Colonic mucosa (tissue), 4 donors: ENCODE measurements at regions not wholly inside any gene's neighbourhood (a gene's known extent, or its start where the extent isn't known, plus 50 kb on each side); places are given as distances from the start of the nearest gene placed in this dataset.
A peak's percentile ranks its signal among the peaks of the same experiment; 100 is the strongest.

Experiments
- DNase-seq: peaks from one replicate; pipeline ENCODE4 v3.0.0-alpha.2; 2020
- H3K27ac ChIP-seq: fragments of 200-600 bp; one replicate; pipeline ENCODE4 v1.8.0; 2021
- H3K27me3 ChIP-seq: fragments of 200-600 bp; one replicate; pipeline ENCODE4 v1.8.0; 2021
- H3K36me3 ChIP-seq: fragments of 200-600 bp; one replicate; pipeline ENCODE4 v1.8.0; 2021
- H3K4me1 ChIP-seq: fragments of 200-600 bp; one replicate; pipeline ENCODE4 v1.8.0; 2021; ENCODE audit warnings: mild to moderate bottlenecking
- H3K4me3 ChIP-seq: fragments of 200-600 bp; one replicate; pipeline ENCODE4 v1.8.0; 2021
- H3K9ac ChIP-seq, 2 donors: one replicate each; pipeline ENCODE4 v1.7.0; 2013; ENCODE audit warnings: control low read depth in 2 of 2, low read depth in 2 of 2, low read length in 2 of 2
- H3K9me3 ChIP-seq: fragments of 200-600 bp; one replicate; pipeline ENCODE4 v1.8.0; 2021
- intact Hi-C: fragments of 100-400 bp; cut with DNase I; formaldehyde crosslinking; loops from one replicate; pipeline ENCODE4 v1.14.1; 2022
- TF ChIP-seq, protein P1 (sequence below): fragments of 200-600 bp; IDR thresholded peaks from one replicate; pipeline ENCODE4 v1.8.0; 2022; ENCODE audit warnings: antibody characterized with exemption, mild to moderate bottlenecking
- donor health status: healthy.
- donor health status: DM: no; HTN: no; CAD: no.
- donor health status: DM: no; HTN: no; CAD: no.

DNA sequence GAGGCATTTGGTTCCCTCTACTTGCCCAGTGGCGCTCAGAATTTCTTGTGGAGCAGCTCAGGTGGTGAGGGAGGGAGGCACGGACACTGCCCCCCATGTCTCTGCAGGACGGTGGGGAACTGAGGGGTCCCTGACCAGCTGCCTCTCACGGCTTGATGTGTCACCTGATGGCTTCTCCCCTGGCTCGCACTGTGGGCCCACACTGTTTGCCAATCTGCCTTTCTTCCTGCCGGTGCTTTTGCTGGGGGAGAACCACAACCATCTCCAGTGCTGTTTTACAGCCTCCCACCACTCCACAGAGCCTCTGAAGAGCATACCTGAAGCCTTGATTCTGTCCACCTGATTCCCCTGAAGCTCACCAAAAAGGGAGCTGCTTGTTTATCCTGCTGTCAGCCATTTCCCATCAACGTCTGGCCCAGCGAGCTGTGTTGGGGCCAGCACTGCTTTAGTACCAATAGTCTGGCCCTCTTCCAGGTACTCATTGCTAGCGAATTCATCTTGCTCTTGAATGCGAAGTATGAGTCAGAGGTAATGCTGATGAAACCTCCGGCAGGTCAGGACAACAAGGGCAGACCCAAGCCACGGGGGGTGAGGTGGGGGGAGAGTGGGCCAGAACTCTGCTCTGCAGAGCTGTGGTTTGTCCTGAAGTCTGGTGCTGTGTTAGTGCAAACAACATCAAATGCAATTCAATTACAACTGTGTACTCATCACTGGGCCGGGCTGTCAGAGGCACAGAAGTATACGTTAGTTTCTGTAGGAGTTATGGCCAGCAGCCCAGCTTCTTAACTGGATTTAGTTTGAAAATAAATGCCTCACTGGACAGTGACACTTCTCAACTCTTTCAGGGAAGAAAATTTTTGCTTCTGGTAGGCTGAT is 208.3 kb upstream of the JADE1 start:
- Histone ChIP-seq H3K4me3 (no peak overlapping the region), H3K4me1 (no peaks in the 10 kb centered on the region), H3K9ac (no peak overlapping the region), H3K36me3 (no peaks in the 10 kb centered on the region), H3K27ac (no peak overlapping the region), H3K27me3 (no peaks in the 10 kb centered on the region), H3K9me3 (no peaks in the 10 kb centered on the region)
- TF ChIP-seq, protein P1, sequence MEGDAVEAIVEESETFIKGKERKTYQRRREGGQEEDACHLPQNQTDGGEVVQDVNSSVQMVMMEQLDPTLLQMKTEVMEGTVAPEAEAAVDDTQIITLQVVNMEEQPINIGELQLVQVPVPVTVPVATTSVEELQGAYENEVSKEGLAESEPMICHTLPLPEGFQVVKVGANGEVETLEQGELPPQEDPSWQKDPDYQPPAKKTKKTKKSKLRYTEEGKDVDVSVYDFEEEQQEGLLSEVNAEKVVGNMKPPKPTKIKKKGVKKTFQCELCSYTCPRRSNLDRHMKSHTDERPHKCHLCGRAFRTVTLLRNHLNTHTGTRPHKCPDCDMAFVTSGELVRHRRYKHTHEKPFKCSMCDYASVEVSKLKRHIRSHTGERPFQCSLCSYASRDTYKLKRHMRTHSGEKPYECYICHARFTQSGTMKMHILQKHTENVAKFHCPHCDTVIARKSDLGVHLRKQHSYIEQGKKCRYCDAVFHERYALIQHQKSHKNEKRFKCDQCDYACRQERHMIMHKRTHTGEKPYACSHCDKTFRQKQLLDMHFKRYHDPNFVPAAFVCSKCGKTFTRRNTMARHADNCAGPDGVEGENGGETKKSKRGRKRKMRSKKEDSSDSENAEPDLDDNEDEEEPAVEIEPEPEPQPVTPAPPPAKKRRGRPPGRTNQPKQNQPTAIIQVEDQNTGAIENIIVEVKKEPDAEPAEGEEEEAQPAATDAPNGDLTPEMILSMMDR, result no peak
- intact Hi-C loops, result no loop called here
- peak; percentile 58 for DNase-seq

DNA sequence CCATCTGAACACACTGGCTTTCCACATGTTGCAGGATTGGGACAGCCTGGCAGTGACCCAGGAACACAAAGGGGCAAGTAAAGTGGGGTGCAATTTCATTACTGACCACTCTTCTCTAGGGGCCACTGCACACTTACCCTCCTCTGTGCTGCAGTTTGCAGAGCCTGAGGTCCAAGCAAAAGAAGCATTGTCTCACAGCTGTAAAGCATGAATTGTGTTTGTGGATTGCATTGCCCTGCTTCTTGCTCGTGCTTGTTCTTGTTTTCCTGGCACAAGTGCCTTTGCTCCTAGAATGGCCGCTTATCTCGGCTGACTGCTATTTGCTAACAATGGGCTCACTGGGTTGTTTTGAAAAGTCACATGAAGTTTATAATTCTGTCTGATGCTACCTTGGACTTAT is 209.1 kb upstream of the JADE1 start:
- no peak overlapping the region for H3K9ac ChIP-seq
- no peak for DNase-seq
- H3K4me1 ChIP-seq, result no peaks in the 10 kb centered on the region
- intact Hi-C loops, result no loop called here
- H3K27me3 ChIP-seq, result no peaks in the 10 kb centered on the region
- H3K9me3 ChIP-seq, result no peaks in the 10 kb centered on the region
- no peak overlapping the region for H3K4me3 ChIP-seq
- TF ChIP-seq, protein P1, result no peak
- H3K36me3 ChIP-seq, result no peaks in the 10 kb centered on the region
- no peak overlapping the region for H3K27ac ChIP-seq

DNA sequence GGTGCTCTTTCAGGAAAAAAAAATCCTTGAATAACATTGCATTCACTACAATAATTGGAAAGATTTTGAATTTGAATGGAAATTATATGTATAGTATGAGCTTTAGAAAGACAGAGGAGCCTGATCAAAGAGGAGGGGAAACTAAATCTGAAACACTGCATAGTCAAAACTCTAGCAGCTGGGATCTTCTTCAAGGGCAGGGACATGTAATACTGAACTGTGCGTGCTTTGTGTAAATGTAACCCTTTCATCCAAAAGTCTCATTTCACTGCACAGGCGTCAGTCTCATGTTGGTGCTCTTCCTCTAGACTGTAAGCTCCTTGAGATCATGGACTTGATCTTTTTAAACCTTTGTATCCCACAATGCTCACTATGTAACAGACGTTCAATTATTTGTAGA is 212.0 kb upstream of the JADE1 start:
- Histone ChIP-seq H3K4me3 (no peak overlapping the region), H3K9me3 (no peaks in the 10 kb centered on the region), H3K27me3 (no peaks in the 10 kb centered on the region), H3K9ac (no peak overlapping the region), H3K4me1 (no peaks in the 10 kb centered on the region), H3K36me3 (no peaks in the 10 kb centered on the region), H3K27ac (no peak overlapping the region)
- intact Hi-C loops, result no loop called here
- no peak for DNase-seq
- TF ChIP-seq, protein P1, result no peak

DNA sequence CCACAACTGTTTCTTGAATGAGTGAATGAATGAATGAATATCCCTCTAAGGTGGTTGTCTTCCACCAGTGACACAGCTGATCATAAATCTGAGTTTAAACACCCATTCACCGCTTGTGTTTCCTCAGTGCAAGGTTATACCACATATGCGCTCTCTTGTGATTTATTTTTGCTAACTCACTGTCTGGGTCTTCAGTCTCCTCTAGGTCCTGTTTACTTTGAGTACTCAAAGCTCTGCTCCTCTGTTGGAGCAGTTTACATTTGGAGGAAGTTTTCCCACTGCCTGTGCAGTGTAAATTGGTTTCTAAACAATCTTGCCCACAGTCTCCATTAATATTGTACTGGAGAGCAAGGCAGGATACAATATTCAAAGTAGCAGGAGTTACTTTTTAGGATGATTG is 212.6 kb upstream of the JADE1 start:
- no peak overlapping the region for H3K9ac ChIP-seq
- H3K4me3 ChIP-seq, result no peak overlapping the region
- no peaks in the 10 kb centered on the region for H3K9me3 ChIP-seq
- H3K27me3 ChIP-seq, result no peaks in the 10 kb centered on the region
- H3K4me1 ChIP-seq, result no peaks in the 10 kb centered on the region
- H3K36me3 ChIP-seq, result no peaks in the 10 kb centered on the region
- intact Hi-C loops, result no loop called here
- TF ChIP-seq, protein P1, result no peak
- DNase-seq, result no peak
- H3K27ac ChIP-seq, result no peak overlapping the region

DNA sequence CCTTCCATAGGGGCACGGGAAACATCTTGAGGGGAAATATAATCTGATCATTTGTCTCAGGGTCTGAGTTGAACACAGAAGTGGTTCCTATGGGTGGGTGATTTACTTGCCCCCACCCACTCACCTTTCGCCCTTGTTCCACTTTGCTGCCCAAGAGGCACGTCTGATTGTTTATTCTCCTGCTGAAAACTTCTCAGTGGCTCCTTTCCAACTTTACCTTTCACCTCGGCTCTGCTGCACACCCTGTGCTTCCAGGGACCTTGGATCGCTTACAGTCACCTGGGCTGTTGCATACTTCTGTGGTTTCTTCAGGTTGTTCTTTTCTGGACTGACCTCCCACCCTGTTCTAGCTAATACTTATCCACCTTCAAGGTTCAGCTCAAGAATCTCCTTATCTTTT is 213.4 kb upstream of the JADE1 start:
- no peak overlapping the region for H3K9ac ChIP-seq
- H3K36me3 ChIP-seq, result no peaks in the 10 kb centered on the region
- no peaks in the 10 kb centered on the region for H3K4me1 ChIP-seq
- TF ChIP-seq, protein P1, result no peak
- H3K4me3 ChIP-seq, result no peak overlapping the region
- intact Hi-C loops, result no loop called here
- no peaks in the 10 kb centered on the region for H3K27me3 ChIP-seq
- DNase-seq, result no peak
- H3K27ac ChIP-seq, result no peak overlapping the region
- no peaks in the 10 kb centered on the region for H3K9me3 ChIP-seq
